Lung (tissue), 11 donors: ENCODE measurements at regions not wholly inside any gene's neighbourhood (a gene's known extent, or its start where the extent isn't known, plus 50 kb on each side); places are given as distances from the start of the nearest gene placed in this dataset.

ENCODE experiments used
- ATAC-seq: fragments of 200-7000 bp; cut with Tn5 transposase; one replicate; pipeline ENCODE4 v1.9.1; 2020; ENCODE audit warnings: moderate number of reproducible peaks; ENCODE audit not compliant: insufficient read depth, low FRiP score
- DNase-seq, 3 donors: peaks; one replicate each; pipeline ENCODE4 v3.0.0-alpha.2; 2013 to 2017
- H3K27ac ChIP-seq, 2 donors: one replicate each; pipeline ENCODE4 v1.5.1; 2013; ENCODE audit warnings: mild to moderate bottlenecking in 2 of 2, moderate library complexity in 2 of 2, control low read depth in 1 of 2, inconsistent platforms in 1 of 2, low read depth in 1 of 2, low read length in 1 of 2
- H3K27me3 ChIP-seq, 3 donors: one replicate each; pipeline ENCODE4 v1.5.1; 2013; ENCODE audit warnings: low read length in 2 of 3; ENCODE audit not compliant: control insufficient read depth in 3 of 3, insufficient read depth in 3 of 3
- H3K36me3 ChIP-seq, 4 donors: one replicate each; pipeline ENCODE4 v1.5.1; 2013; ENCODE audit warnings: low read length in 4 of 4, mild to moderate bottlenecking in 1 of 4, moderate library complexity in 1 of 4; ENCODE audit not compliant: control insufficient read depth in 4 of 4, insufficient read depth in 4 of 4
- H3K4me1 ChIP-seq, 5 donors: one replicate each; pipeline ENCODE4 v1.5.1; 2013; ENCODE audit warnings: low read length in 5 of 5, mild to moderate bottlenecking in 2 of 5, moderate library complexity in 1 of 5; ENCODE audit not compliant: control insufficient read depth in 5 of 5, insufficient read depth in 5 of 5
- H3K4me3 ChIP-seq: one replicate; pipeline ENCODE4 v1.5.1; 2013; ENCODE audit warnings: mild to moderate bottlenecking, control low read depth, moderate library complexity
- H3K9ac ChIP-seq, 2 donors: one replicate each; pipeline ENCODE4 v1.5.1; 2013; ENCODE audit warnings: low read length in 2 of 2, control low read depth in 1 of 2; ENCODE audit not compliant: insufficient read depth in 1 of 2
- H3K9me3 ChIP-seq, 4 donors: one replicate each; pipeline ENCODE4 v1.5.1; 2013; ENCODE audit warnings: low read length in 3 of 4, mild to moderate bottlenecking in 1 of 4, moderate library complexity in 1 of 4; ENCODE audit not compliant: control insufficient read depth in 4 of 4, insufficient read depth in 3 of 4
- WGBS, 2 donors: extraction: QIAGEN DNeasy Blood & Tissue Kit; methylation state at CpG; one replicate each; pipeline ENCODE4 v1.1.7; 2013; 5-methylcytosine and 5-hydroxymethylcytosine counted together
- TF ChIP-seq, protein P1 (sequence below): IDR thresholded peaks from 2 replicates; pipeline ENCODE4 v1.5.1; 2012; ENCODE audit warnings: mild to moderate bottlenecking; ENCODE audit errors: control extremely low read depth, extremely low read depth
- donor health status: control.
- donor health status: control.
- donor health status: Bipolar disorder and iron deficiency.
- donor health status: healthy.
- donor health status: DM: yes; HTN: yes; CAD: no.

DNA sequence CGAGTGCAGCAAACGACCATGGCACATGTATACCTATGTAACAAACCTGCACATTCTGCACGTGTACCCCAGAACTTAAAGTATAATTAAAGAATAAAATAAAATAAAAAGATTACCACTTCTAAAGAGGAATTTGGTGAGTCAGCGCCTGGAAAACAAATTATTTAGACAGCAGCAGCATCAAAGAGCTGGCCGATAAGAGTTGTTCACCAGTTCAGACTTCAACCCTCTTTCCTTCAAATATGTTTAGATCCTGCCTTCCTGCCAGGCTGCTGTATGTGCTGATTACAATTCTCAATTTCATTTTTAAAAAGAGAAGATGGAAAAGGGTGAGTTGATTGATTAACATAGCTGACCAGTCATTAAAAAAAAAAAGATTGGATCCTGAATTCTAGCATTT lies 672.0 kb upstream of the NRP1 start:
- WGBS, 2 donors = 72 to 81% methylated on average over 5 of the region's 5 CpGs
- peak in 1 of 3 donors; percentile 25 for DNase-seq
- Histone ChIP-seq H3K9me3 (peaks cover 0 to 3% (median 0%) of the 10 kb centered on the region in 4 donors), H3K27ac (no peak overlapping the region), H3K27me3 (no peaks in the 10 kb centered on the region), H3K36me3 (no peaks in the 10 kb centered on the region), H3K9ac (no peak overlapping the region), H3K4me3 (no peak overlapping the region), H3K4me1 (peaks cover 0 to 2% (median 0%) of the 10 kb centered on the region in 5 donors)
- TF ChIP-seq, protein P1, sequence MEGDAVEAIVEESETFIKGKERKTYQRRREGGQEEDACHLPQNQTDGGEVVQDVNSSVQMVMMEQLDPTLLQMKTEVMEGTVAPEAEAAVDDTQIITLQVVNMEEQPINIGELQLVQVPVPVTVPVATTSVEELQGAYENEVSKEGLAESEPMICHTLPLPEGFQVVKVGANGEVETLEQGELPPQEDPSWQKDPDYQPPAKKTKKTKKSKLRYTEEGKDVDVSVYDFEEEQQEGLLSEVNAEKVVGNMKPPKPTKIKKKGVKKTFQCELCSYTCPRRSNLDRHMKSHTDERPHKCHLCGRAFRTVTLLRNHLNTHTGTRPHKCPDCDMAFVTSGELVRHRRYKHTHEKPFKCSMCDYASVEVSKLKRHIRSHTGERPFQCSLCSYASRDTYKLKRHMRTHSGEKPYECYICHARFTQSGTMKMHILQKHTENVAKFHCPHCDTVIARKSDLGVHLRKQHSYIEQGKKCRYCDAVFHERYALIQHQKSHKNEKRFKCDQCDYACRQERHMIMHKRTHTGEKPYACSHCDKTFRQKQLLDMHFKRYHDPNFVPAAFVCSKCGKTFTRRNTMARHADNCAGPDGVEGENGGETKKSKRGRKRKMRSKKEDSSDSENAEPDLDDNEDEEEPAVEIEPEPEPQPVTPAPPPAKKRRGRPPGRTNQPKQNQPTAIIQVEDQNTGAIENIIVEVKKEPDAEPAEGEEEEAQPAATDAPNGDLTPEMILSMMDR = no peak
- no peak for ATAC-seq

DNA sequence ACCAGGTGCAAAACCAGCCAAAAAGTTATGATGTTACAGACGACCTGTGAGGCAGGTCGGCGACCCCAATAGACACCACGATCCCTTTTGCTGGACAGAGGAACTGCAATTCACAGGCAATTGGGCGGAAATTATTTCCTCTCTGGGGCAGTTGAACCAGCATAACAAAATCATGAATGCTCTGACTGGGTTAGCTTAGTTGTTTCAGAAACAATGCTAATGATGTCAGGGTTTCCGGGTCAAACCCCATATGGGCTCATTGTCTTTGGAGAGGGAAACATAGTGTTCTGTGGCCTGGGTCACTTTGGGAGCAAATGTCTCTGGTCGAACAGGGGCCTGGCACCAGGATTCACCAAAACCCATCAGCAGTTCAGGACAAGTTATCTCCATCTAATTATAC lies 669.1 kb upstream of the NRP1 start:
- Histone ChIP-seq H3K9me3 (peaks cover 0 to 1% (median 0%) of the 10 kb centered on the region in 4 donors), H3K27ac (no peak overlapping the region), H3K4me1 (no peaks in the 10 kb centered on the region), H3K4me3 (no peak overlapping the region), H3K36me3 (no peaks in the 10 kb centered on the region), H3K27me3 (no peaks in the 10 kb centered on the region), H3K9ac (no peak overlapping the region)
- DNase-seq = no peak
- WGBS, 2 donors = 76 to 82% methylated on average over 7 of the region's 7 CpGs
- TF ChIP-seq, protein P1 = no peak
- no peak for ATAC-seq

DNA sequence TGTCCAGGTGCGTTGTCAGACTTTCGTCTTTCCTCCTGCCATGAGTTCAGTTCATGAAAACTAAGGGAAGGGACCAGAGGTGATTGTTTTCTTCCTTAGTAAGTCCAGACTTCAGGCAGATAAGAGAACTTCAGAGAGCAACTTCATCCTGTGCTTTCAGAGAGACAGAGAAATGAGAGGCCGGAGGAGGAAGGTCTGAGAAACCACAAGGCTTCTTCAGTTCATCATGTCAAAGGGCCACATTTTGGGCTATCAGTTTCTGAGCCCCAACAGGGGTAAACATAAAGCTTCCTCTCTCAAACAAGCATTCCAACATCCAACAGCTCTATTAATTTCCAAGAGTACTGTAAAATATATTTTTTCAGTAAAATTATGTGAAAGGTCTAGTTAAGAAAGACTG lies 668.4 kb upstream of the NRP1 start:
- ATAC-seq (no peak), DNase-seq (no peak)
- no peaks in the 10 kb centered on the region for H3K4me1 ChIP-seq
- H3K4me3 ChIP-seq = no peak overlapping the region
- WGBS, 2 donors = 71 to 86% methylated on average over 3 of the region's 3 CpGs
- no peak overlapping the region for H3K9ac ChIP-seq
- peaks cover 0 to 1% (median 0%) of the 10 kb centered on the region in 4 donors for H3K9me3 ChIP-seq
- H3K27me3 ChIP-seq = no peaks in the 10 kb centered on the region
- TF ChIP-seq, protein P1 = no peak
- H3K36me3 ChIP-seq = no peaks in the 10 kb centered on the region
- H3K27ac ChIP-seq = no peak overlapping the region

DNA sequence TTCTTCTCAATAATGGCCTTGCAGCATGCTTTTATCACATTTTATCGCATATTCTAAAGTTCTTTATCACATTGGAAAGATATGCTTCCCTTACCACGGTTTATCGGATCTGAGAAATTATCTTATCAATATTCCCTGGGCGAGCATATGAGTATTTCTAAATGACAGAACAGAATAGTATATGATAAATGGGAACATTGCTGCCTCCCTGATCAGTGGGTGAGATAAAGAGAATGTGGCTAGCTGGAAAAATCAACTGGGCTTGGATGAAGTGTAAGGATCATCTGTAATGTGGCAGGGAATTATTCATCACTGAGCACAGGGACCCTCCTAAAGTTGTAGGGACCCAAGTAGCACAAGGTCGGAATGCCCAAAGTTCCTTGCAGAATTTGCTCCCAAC lies 667.4 kb upstream of the NRP1 start:
- no peaks in the 10 kb centered on the region for H3K36me3 ChIP-seq
- TF ChIP-seq, protein P1 = no peak
- H3K4me3 ChIP-seq = no peak overlapping the region
- peaks cover 0 to 1% (median 0%) of the 10 kb centered on the region in 4 donors for H3K9me3 ChIP-seq
- H3K4me1 ChIP-seq = peaks cover 0 to 2% (median 0%) of the 10 kb centered on the region in 5 donors
- H3K9ac ChIP-seq = no peak overlapping the region
- no peak for DNase-seq
- ATAC-seq = no peak
- WGBS, 2 donors = 90 to 95% methylated on average over 5 of the region's 5 CpGs
- no peaks in the 10 kb centered on the region for H3K27me3 ChIP-seq
- H3K27ac ChIP-seq = no peak overlapping the region
